NB4 (cell line): ENCODE measurements at regions not wholly inside any gene's neighbourhood (a gene's known extent, or its start where the extent isn't known, plus 50 kb on each side); places are given as distances from the start of the nearest gene placed in this dataset.

ENCODE experiments used
- DNase-seq: peaks from one replicate; pipeline ENCODE4 v3.0.0; 2010; ENCODE audit warnings: low read depth
- H3K4me3 ChIP-seq: one replicate; pipeline ENCODE4 v1.5.1; 2011; ENCODE audit warnings: mild to moderate bottlenecking, low read depth, low read length, moderate library complexity
- CTCF ChIP-seq: IDR thresholded peaks from one replicate; pipeline ENCODE4 v1.5.1; 2012; ENCODE audit warnings: low read depth, low read length
- MAX ChIP-seq: IDR thresholded peaks from 2 replicates; pipeline ENCODE4 v1.6.1; 2011; ENCODE audit warnings: low read depth, low read length
- MYC ChIP-seq: IDR thresholded peaks from 2 replicates; pipeline ENCODE4 v1.6.1; 2011; ENCODE audit warnings: low read depth, low read length
- POLR2A ChIP-seq: IDR thresholded peaks from 2 replicates; pipeline ENCODE4 v1.6.1; 2011; ENCODE audit warnings: mild to moderate bottlenecking; ENCODE audit not compliant: insufficient read length; ENCODE audit errors: extremely low read depth

GRCh38 chr2:198653311-198653710 is 804.4 kb downstream of the SATB2 start:
- DNase-seq = no peak
- H3K4me3 ChIP-seq = no peak overlapping the region
- TF ChIP-seq POLR2A (no peak), MAX (no peak), MYC (no peak), CTCF (no peak)

GRCh38 chr2:198652461-198652860 is 805.3 kb downstream of the SATB2 start:
- no peak for TF ChIP-seq POLR2A
- TF ChIP-seq MYC = no peak
- TF ChIP-seq MAX = no peak
- TF ChIP-seq CTCF = no peak
- H3K4me3 ChIP-seq = no peak overlapping the region
- no peak for DNase-seq

GRCh38 chr2:198645816-198646215 is 811.9 kb downstream of the SATB2 start:
- no peak for TF ChIP-seq CTCF
- TF ChIP-seq POLR2A = no peak
- TF ChIP-seq MAX = no peak
- no peak for TF ChIP-seq MYC
- no peak overlapping the region for H3K4me3 ChIP-seq
- no peak for DNase-seq

- no peak for DNase-seq
These were observed 816.6 kb downstream of the SATB2 start for GRCh38 chr2:198641161-198641560.

GRCh38 chr2:198640463-198640862 is 817.3 kb downstream of the SATB2 start:
- DNase-seq = no peak
- H3K4me3 ChIP-seq = no peak overlapping the region
- TF ChIP-seq MAX = no peak
- TF ChIP-seq POLR2A = no peak
- TF ChIP-seq CTCF = no peak
- no peak for TF ChIP-seq MYC

More at GRCh38 chr2:198641161-198641560, 816.6 kb downstream of the SATB2 start:
- TF ChIP-seq POLR2A = no peak
- no peak for TF ChIP-seq CTCF
- no peak for TF ChIP-seq MAX
- no peak for TF ChIP-seq MYC
- H3K4me3 ChIP-seq = no peak overlapping the region

- H3K4me3 ChIP-seq = no peak overlapping the region
- DNase-seq = peak; percentile 42
- TF ChIP-seq POLR2A = no peak
- TF ChIP-seq MAX = no peak
- no peak for TF ChIP-seq CTCF
- TF ChIP-seq MYC = no peak
These were observed 818.2 kb downstream of the SATB2 start for GRCh38 chr2:198639580-198639979.
